HUES6 (cell line): ENCODE measurements at regions not wholly inside any gene's neighbourhood (a gene's known extent, or its start where the extent isn't known, plus 50 kb on each side); places are given as distances from the start of the nearest gene placed in this dataset.

Experiments used
- H3K27ac ChIP-seq: 2 replicates; pipeline ENCODE4 v1.7.0; 2013; ENCODE audit warnings: low read depth, mild to moderate bottlenecking, low read length, inconsistent platforms
- H3K27me3 ChIP-seq: 2 replicates; pipeline ENCODE4 v1.6.1; 2013; ENCODE audit warnings: low read length; ENCODE audit not compliant: control insufficient read depth, insufficient read depth
- H3K36me3 ChIP-seq: 2 replicates; pipeline ENCODE4 v1.6.1; 2013; ENCODE audit warnings: low read length; ENCODE audit not compliant: control insufficient read depth, insufficient read depth
- H3K4me1 ChIP-seq: 2 replicates; pipeline ENCODE4 v1.6.1; 2013; ENCODE audit warnings: low read length; ENCODE audit not compliant: control insufficient read depth, insufficient read depth
- H3K4me3 ChIP-seq: 2 replicates; pipeline ENCODE4 v1.5.1; 2013; ENCODE audit warnings: low read depth, low read length
- H3K9ac ChIP-seq: one replicate; pipeline ENCODE4 v1.6.1; 2013; ENCODE audit warnings: mild to moderate bottlenecking, low read length
- H3K9me3 ChIP-seq: 2 replicates; pipeline ENCODE4 v1.6.1; 2013; ENCODE audit warnings: low read depth, low read length; ENCODE audit not compliant: control insufficient read depth, insufficient read depth

- H3K27ac ChIP-seq: no peak overlapping the region
- peaks cover 36% of the 10 kb centered on the region for H3K9me3 ChIP-seq
Measured at GRCh38 chr10:124225029-124225466, 131.7 kb upstream of the CHST15 start.

DNA sequence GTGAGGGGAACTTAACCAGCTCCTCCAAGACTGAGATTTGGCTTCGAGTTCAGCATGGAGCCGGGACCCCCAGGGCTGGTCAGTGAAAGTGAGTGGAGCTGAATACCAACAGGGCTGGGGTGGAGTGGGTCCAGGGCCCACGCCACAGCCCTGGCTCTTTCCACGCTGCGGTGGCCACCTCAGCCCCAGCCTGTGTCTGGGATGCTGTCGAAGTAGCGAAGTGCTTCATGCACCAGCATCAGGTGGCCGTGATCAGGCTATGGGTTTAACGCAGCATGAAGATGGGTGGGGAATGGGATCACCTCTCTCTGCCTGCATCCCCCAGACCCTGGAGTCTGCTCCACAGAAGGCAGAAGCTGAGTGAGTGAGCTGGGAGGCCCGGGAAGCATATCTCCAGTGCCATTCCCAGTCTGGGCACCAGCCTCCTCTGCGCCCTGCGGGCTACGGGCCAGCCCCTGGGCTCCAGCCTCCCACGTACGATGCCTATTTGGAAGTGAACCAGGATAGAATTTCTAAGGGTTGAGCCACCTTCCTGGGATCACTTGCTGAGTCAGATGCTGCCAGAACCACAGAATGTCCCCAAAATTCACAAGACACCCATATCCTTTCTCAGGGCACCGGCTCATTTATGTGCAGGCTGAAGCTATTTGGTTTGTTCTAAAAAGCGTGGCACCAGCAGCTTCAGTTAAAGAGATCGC, 131.1 kb upstream of the CHST15 start:
- H3K4me1 ChIP-seq: peaks cover 12% of the 10 kb centered on the region; the same call in 1 of the 2 replicates
- H3K9ac ChIP-seq: no peak overlapping the region
- H3K9me3 ChIP-seq: peaks cover 30% of the 10 kb centered on the region
- H3K36me3 ChIP-seq: no peaks in the 10 kb centered on the region
- no peak overlapping the region for H3K27ac ChIP-seq
- no peak overlapping the region for H3K4me3 ChIP-seq
- H3K27me3 ChIP-seq: no peaks in the 10 kb centered on the region

More at GRCh38 chr10:124225029-124225466, 131.7 kb upstream of the CHST15 start:
- no peaks in the 10 kb centered on the region for H3K36me3 ChIP-seq
- H3K4me3 ChIP-seq: no peak overlapping the region
- no peaks in the 10 kb centered on the region for H3K27me3 ChIP-seq
- H3K9ac ChIP-seq: no peak overlapping the region
- peaks cover 12% of the 10 kb centered on the region; the same call in 1 of the 2 replicates for H3K4me1 ChIP-seq

GRCh38 chr10:124223711-124224085, 130.3 kb upstream of the CHST15 start:
- peaks cover 22% of the 10 kb centered on the region for H3K9me3 ChIP-seq
- no peaks in the 10 kb centered on the region for H3K27me3 ChIP-seq
- H3K4me3 ChIP-seq: no peak overlapping the region
- H3K36me3 ChIP-seq: no peaks in the 10 kb centered on the region
- H3K9ac ChIP-seq: no peak overlapping the region
- no peak overlapping the region for H3K27ac ChIP-seq
- H3K4me1 ChIP-seq: peaks cover 12% of the 10 kb centered on the region; the same call in 1 of the 2 replicates

DNA sequence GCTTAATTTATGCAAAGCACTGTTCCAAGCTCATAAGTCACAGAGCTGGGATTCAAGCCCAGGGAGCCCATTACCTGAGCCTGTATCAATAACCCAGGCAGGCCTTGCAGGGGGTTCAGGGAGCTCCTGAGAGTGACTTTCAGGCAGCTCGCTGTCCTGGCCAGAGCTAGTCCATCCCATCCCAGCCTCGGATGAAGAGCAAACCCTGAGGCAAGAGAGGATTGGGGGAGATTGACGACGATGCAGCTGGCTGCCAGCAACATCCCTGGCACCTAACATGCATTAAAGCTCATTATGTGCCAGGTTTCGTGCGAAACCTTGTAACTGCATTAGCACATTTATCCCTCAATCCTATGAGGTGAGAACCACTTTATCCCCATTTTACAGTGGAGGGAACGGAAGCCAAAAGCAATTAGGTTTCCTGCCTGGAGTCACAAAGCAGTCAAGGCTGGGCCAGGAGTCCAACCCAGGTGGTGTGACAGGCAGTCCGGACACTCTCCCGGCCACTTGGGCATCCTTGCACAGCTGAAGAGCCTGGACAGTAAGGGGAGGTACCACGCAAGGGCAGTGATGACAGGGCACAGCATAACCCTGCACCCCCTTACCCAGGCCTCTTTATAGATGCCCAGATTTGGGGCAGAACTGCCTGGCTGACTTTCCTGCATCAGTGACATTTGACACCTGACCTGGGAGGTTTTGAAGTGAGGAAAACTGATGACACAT, 129.8 kb upstream of the CHST15 start:
- H3K36me3 ChIP-seq: no peaks in the 10 kb centered on the region
- no peaks in the 10 kb centered on the region for H3K27me3 ChIP-seq
- peaks cover 12% of the 10 kb centered on the region; the same call in 1 of the 2 replicates for H3K4me1 ChIP-seq
- no peak overlapping the region for H3K27ac ChIP-seq
- no peak overlapping the region for H3K9ac ChIP-seq
- peaks cover 17% of the 10 kb centered on the region for H3K9me3 ChIP-seq
- no peak overlapping the region for H3K4me3 ChIP-seq

DNA sequence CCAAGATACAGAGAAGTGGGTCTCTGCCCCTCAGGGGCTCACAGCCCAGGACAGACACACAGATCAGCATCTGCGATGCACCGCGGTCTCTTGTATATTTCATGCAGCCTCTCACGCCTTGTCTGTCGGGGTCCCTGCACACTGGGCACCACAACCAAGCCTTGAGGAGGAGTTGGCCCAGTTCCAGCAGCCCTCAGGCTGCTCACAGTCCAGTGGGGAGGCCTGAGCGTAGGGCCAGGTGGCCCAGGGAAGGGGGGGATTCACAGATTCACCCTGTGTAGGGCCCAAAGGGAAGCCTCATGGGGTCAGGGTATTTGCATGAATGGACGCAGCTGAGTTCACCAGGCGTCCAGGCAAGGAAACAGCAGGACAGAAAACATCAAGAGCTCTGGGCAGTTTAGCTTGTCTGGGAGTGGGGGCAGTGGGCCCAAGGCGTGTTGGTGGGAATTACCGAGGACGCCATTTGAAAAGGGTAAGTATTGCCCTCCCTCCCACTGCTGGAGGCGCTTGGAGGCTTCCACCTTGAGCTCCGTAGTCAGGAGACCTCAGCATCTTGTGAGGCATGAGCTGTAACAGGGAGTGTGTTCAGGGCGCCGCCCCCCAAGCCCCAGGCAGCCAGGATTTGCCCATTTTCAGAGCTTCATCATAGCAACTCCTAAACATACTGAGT, 129.1 kb upstream of the CHST15 start:
- Histone ChIP-seq H3K9me3 (peaks cover 10% of the 10 kb centered on the region), H3K4me1 (peaks cover 12% of the 10 kb centered on the region; the same call in 1 of the 2 replicates), H3K9ac (no peak overlapping the region), H3K4me3 (no peak overlapping the region), H3K27me3 (no peaks in the 10 kb centered on the region), H3K36me3 (no peaks in the 10 kb centered on the region), H3K27ac (no peak overlapping the region)

GRCh38 chr10:124221356-124222317, 128.2 kb upstream of the CHST15 start:
- no peak overlapping the region for H3K9ac ChIP-seq
- peaks cover 2% of the 10 kb centered on the region; the same call in 1 of the 2 replicates for H3K9me3 ChIP-seq
- peaks cover 12% of the 10 kb centered on the region; the same call in 1 of the 2 replicates for H3K4me1 ChIP-seq
- H3K4me3 ChIP-seq: no peak overlapping the region
- H3K27me3 ChIP-seq: no peaks in the 10 kb centered on the region
- no peaks in the 10 kb centered on the region for H3K36me3 ChIP-seq
- no peak overlapping the region for H3K27ac ChIP-seq

DNA sequence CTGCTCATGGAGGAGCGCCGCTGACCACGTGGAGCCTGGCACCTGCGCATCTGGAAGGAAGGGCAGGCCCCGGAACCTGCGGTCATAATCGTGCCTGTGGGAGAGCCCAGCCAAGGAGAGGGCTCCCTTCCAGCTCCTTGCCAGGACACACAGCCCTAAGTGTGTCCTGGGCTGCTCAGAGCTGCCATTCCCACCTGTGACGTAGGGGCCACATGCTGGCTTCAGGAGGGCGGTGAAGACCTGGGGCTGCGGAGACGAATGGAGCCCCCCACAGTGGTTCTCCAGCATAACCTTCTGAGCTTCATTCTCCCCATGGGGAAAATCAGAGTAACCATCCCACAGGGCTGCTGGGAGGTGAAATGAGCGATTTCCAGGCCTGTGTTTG, 127.6 kb upstream of the CHST15 start:
- no peaks in the 10 kb centered on the region for H3K36me3 ChIP-seq
- H3K4me1 ChIP-seq: peaks cover 12% of the 10 kb centered on the region; the same call in 1 of the 2 replicates
- no peak overlapping the region for H3K27ac ChIP-seq
- H3K9ac ChIP-seq: no peak overlapping the region
- H3K27me3 ChIP-seq: no peaks in the 10 kb centered on the region
- H3K9me3 ChIP-seq: no peaks in the 10 kb centered on the region
- no peak overlapping the region for H3K4me3 ChIP-seq

DNA sequence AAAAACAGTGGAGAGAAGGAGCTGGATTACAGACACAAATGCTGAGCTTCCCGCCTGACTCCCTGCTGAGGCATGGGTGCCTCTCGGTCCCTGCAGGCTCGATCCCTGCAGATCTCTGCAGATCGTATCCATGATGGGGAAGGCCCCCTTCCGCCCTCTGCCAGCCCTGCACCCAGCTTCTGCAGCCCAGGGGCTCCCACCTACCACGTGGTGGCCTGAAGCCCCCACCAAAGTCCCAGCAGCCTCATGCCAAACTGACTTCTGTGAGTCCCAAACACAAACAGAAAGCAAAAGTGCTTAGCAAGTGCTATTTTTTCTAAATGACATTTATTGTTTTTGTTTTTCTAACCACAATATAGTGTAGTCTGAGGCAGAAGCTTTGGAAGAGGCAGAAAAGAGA, 127.1 kb upstream of the CHST15 start:
- Histone ChIP-seq H3K9ac (no peak overlapping the region), H3K36me3 (no peaks in the 10 kb centered on the region), H3K9me3 (no peaks in the 10 kb centered on the region), H3K27me3 (no peaks in the 10 kb centered on the region), H3K4me3 (no peak overlapping the region), H3K27ac (no peak overlapping the region), H3K4me1 (peaks cover 12% of the 10 kb centered on the region; the same call in 1 of the 2 replicates)

DNA sequence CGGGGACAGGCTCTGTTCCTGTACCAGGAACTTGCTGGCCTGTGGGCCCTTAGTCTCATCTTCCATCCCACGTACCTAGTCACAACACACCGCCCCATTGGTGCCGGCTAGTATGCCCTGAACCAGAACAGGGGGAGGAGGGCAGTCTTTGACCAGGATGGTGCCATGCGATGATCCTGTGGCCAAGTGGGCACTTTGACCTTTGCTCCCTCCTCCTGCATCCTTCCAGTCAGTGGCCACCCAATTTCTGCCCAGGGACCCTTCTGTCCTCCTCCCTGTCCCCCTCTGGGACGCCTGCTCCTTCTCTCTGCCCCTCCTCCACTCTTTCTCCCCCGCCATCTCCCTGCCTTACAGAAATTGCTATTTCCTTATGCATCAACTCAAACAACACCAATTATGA, 126.3 kb upstream of the CHST15 start:
- Histone ChIP-seq H3K9ac (no peak overlapping the region), H3K36me3 (no peaks in the 10 kb centered on the region), H3K27ac (no peak overlapping the region), H3K27me3 (no peaks in the 10 kb centered on the region), H3K9me3 (no peaks in the 10 kb centered on the region), H3K4me1 (peaks cover 12% of the 10 kb centered on the region; the same call in 1 of the 2 replicates), H3K4me3 (no peak overlapping the region)

GRCh38 chr10:124219062-124219461, 125.7 kb upstream of the CHST15 start:
- Histone ChIP-seq H3K9ac (no peak overlapping the region), H3K27me3 (no peaks in the 10 kb centered on the region), H3K9me3 (no peaks in the 10 kb centered on the region), H3K4me3 (no peak overlapping the region), H3K27ac (no peak overlapping the region), H3K36me3 (no peaks in the 10 kb centered on the region), H3K4me1 (peaks cover 12% of the 10 kb centered on the region; the same call in 1 of the 2 replicates)
